ENCODE measurements at regions not wholly inside any gene's neighbourhood (a gene's known extent, or its start where the extent isn't known, plus 50 kb on each side); places are given as distances from the start of the nearest gene placed in this dataset.

GRCh38 chr16:65961476-65962143 lies 404.9 kb upstream of the CDH5 start:
- no peak for TF ChIP-seq CTCF (IDR thresholded peaks at IDR 0.05; ENCODE audit: control insufficient read depth, extremely low read depth, insufficient read depth)
- no peak for DNase-seq (ENCODE audit: low read depth)
- H3K4me3 ChIP-seq (ENCODE audit: low read depth, low read length) = no peak overlapping the region

GRCh38 chr16:65959983-65960382 lies 406.5 kb upstream of the CDH5 start:
- no peak overlapping the region for H3K4me3 ChIP-seq (ENCODE audit: low read depth, low read length)
- DNase-seq (ENCODE audit: low read depth) = no peak
- TF ChIP-seq CTCF (IDR thresholded peaks at IDR 0.05; ENCODE audit: control insufficient read depth, extremely low read depth, insufficient read depth) = no peak

GRCh38 chr16:65958086-65958485 lies 408.4 kb upstream of the CDH5 start:
- no peak for DNase-seq (ENCODE audit: low read depth)
- no peak overlapping the region for H3K4me3 ChIP-seq (ENCODE audit: low read depth, low read length)
- TF ChIP-seq CTCF (IDR thresholded peaks at IDR 0.05; ENCODE audit: control insufficient read depth, extremely low read depth, insufficient read depth) = no peak

- no peak for TF ChIP-seq CTCF (IDR thresholded peaks at IDR 0.05; ENCODE audit: control insufficient read depth, extremely low read depth, insufficient read depth)
- H3K4me3 ChIP-seq (ENCODE audit: low read depth, low read length) = no peak overlapping the region
- DNase-seq (ENCODE audit: low read depth) = no peak
Observed at GRCh38 chr16:65956100-65956499, 410.4 kb upstream of the CDH5 start.

- no peak for DNase-seq (ENCODE audit: low read depth)
- TF ChIP-seq CTCF (IDR thresholded peaks at IDR 0.05; ENCODE audit: control insufficient read depth, extremely low read depth, insufficient read depth) = no peak
- H3K4me3 ChIP-seq (ENCODE audit: low read depth, low read length) = no peak overlapping the region
Observed at GRCh38 chr16:65954446-65954845, 412.0 kb upstream of the CDH5 start.

GRCh38 chr16:65950211-65950610 lies 416.3 kb upstream of the CDH5 start:
- no peak overlapping the region for H3K4me3 ChIP-seq (ENCODE audit: low read depth, low read length)
- no peak for TF ChIP-seq CTCF (IDR thresholded peaks at IDR 0.05; ENCODE audit: control insufficient read depth, extremely low read depth, insufficient read depth)
- no peak for DNase-seq (ENCODE audit: low read depth)

- no peak overlapping the region for H3K4me3 ChIP-seq (ENCODE audit: low read depth, low read length)
- DNase-seq (ENCODE audit: low read depth) = no peak
- no peak for TF ChIP-seq CTCF (IDR thresholded peaks at IDR 0.05; ENCODE audit: control insufficient read depth, extremely low read depth, insufficient read depth)
Observed at GRCh38 chr16:65948361-65948760, 418.1 kb upstream of the CDH5 start.
